ENCODE measurements at regions not wholly inside any gene's neighbourhood (a gene's known extent, or its start where the extent isn't known, plus 50 kb on each side); places are given as distances from the start of the nearest gene placed in this dataset.

DNA sequence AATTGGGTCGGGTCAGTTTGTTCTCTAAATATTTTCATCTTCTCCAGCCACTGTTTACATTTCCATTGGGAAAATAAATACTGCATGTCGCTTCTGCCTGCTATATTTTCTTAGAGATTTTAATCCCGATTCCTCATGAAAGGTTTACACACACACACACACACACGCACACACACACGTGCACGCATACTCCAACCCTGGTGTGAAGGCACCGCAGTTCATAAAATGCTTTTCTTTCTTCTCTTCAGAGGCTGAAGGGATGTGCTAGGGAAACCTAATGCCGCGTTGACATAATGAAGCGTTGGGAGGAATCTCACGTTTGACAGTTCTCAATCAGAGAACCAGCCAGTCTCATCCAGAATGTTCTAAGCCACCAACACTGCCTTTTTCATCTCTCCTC lies 222.9 kb upstream of the IRX3 start:
- DNase-seq (peak in 1 of 5 donors; percentile 41), FAIRE-seq (no peak)
- Histone ChIP-seq H3K9ac (ENCODE audit: low read length in 3 of 3) (no peak overlapping the region), H3K9me3 (ENCODE audit: control insufficient read depth in 2 of 3, insufficient read depth in 1 of 3, low read length in 3 of 3) (no peaks in the 10 kb centered on the region), H3K27me3 (ENCODE audit: control insufficient read depth, insufficient read depth, low read length) (no peaks in the 10 kb centered on the region), H3K4me3 (ENCODE audit: low read length in 3 of 3) (no peak overlapping the region), H3K4me1 (ENCODE audit: control insufficient read depth in 2 of 3, insufficient read depth in 2 of 3, low read depth in 1 of 3, low read length in 3 of 3) (no peaks in the 10 kb centered on the region), H3K36me3 (ENCODE audit: control insufficient read depth in 2 of 3, insufficient read depth in 3 of 3, low read length in 3 of 3) (no peaks in the 10 kb centered on the region), H3K27ac (ENCODE audit: low read depth in 2 of 2, low read length in 2 of 2) (no peak overlapping the region)
- TF ChIP-seq, protein P1, sequence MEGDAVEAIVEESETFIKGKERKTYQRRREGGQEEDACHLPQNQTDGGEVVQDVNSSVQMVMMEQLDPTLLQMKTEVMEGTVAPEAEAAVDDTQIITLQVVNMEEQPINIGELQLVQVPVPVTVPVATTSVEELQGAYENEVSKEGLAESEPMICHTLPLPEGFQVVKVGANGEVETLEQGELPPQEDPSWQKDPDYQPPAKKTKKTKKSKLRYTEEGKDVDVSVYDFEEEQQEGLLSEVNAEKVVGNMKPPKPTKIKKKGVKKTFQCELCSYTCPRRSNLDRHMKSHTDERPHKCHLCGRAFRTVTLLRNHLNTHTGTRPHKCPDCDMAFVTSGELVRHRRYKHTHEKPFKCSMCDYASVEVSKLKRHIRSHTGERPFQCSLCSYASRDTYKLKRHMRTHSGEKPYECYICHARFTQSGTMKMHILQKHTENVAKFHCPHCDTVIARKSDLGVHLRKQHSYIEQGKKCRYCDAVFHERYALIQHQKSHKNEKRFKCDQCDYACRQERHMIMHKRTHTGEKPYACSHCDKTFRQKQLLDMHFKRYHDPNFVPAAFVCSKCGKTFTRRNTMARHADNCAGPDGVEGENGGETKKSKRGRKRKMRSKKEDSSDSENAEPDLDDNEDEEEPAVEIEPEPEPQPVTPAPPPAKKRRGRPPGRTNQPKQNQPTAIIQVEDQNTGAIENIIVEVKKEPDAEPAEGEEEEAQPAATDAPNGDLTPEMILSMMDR (IDR thresholded peaks at IDR 0.05; ENCODE audit: borderline replicate concordance, extremely low read depth, insufficient read depth): no peak
- intact Hi-C loops (cut with DNase I): no loop called here

- TF ChIP-seq, protein P1 (IDR thresholded peaks at IDR 0.05; ENCODE audit: borderline replicate concordance, extremely low read depth, insufficient read depth): no peak
- no peak for FAIRE-seq
- no peaks in the 10 kb centered on the region for H3K36me3 ChIP-seq (ENCODE audit: control insufficient read depth in 2 of 3, insufficient read depth in 3 of 3, low read length in 3 of 3)
- no peaks in the 10 kb centered on the region for H3K9me3 ChIP-seq (ENCODE audit: control insufficient read depth in 2 of 3, insufficient read depth in 1 of 3, low read length in 3 of 3)
- H3K4me3 ChIP-seq (ENCODE audit: low read length in 3 of 3): no peak overlapping the region
- H3K9ac ChIP-seq (ENCODE audit: low read length in 3 of 3): no peak overlapping the region
- no peaks in the 10 kb centered on the region for H3K4me1 ChIP-seq (ENCODE audit: control insufficient read depth in 2 of 3, insufficient read depth in 2 of 3, low read depth in 1 of 3, low read length in 3 of 3)
- H3K27ac ChIP-seq (ENCODE audit: low read depth in 2 of 2, low read length in 2 of 2): no peak overlapping the region
- intact Hi-C loops (cut with DNase I): no loop called here
- peak in 1 of 5 donors; percentile 59 for DNase-seq
- no peaks in the 10 kb centered on the region for H3K27me3 ChIP-seq (ENCODE audit: control insufficient read depth, insufficient read depth, low read length)
Measured at GRCh38 chr16:54508351-54508750, 221.8 kb upstream of the IRX3 start.

- intact Hi-C loops (cut with DNase I): no loop called here
- Histone ChIP-seq H3K27me3 (ENCODE audit: control insufficient read depth, insufficient read depth, low read length) (no peaks in the 10 kb centered on the region), H3K9ac (ENCODE audit: low read length in 3 of 3) (no peak overlapping the region), H3K4me3 (ENCODE audit: low read length in 3 of 3) (no peak overlapping the region), H3K4me1 (ENCODE audit: control insufficient read depth in 2 of 3, insufficient read depth in 2 of 3, low read depth in 1 of 3, low read length in 3 of 3) (no peaks in the 10 kb centered on the region), H3K36me3 (ENCODE audit: control insufficient read depth in 2 of 3, insufficient read depth in 3 of 3, low read length in 3 of 3) (no peaks in the 10 kb centered on the region), H3K27ac (ENCODE audit: low read depth in 2 of 2, low read length in 2 of 2) (no peak overlapping the region), H3K9me3 (ENCODE audit: control insufficient read depth in 2 of 3, insufficient read depth in 1 of 3, low read length in 3 of 3) (no peaks in the 10 kb centered on the region)
- FAIRE-seq (no peak), DNase-seq (peak in 1 of 5 donors; percentile 31)
- TF ChIP-seq, protein P1 (IDR thresholded peaks at IDR 0.05; ENCODE audit: borderline replicate concordance, extremely low read depth, insufficient read depth): no peak
Measured at GRCh38 chr16:54506741-54507500, 220.3 kb upstream of the IRX3 start.

- TF ChIP-seq, protein P1 (IDR thresholded peaks at IDR 0.05; ENCODE audit: borderline replicate concordance, extremely low read depth, insufficient read depth): no peak
- intact Hi-C loops (cut with DNase I): no loop called here
- no peak for DNase-seq
Measured at GRCh38 chr16:54506214-54506580, 219.6 kb upstream of the IRX3 start.

More at GRCh38 chr16:54506214-54506580, 219.6 kb upstream of the IRX3 start:
- Histone ChIP-seq H3K4me3 (ENCODE audit: low read length in 3 of 3) (no peak overlapping the region), H3K9ac (ENCODE audit: low read length in 3 of 3) (no peak overlapping the region), H3K9me3 (ENCODE audit: control insufficient read depth in 2 of 3, insufficient read depth in 1 of 3, low read length in 3 of 3) (no peaks in the 10 kb centered on the region), H3K36me3 (ENCODE audit: control insufficient read depth in 2 of 3, insufficient read depth in 3 of 3, low read length in 3 of 3) (no peaks in the 10 kb centered on the region), H3K4me1 (ENCODE audit: control insufficient read depth in 2 of 3, insufficient read depth in 2 of 3, low read depth in 1 of 3, low read length in 3 of 3) (no peaks in the 10 kb centered on the region), H3K27me3 (ENCODE audit: control insufficient read depth, insufficient read depth, low read length) (no peaks in the 10 kb centered on the region), H3K27ac (ENCODE audit: low read depth in 2 of 2, low read length in 2 of 2) (no peak overlapping the region)
- FAIRE-seq: no peak
